ENCODE measurements at regions not wholly inside any gene's neighbourhood (a gene's known extent, or its start where the extent isn't known, plus 50 kb on each side); places are given as distances from the start of the nearest gene placed in this dataset.

GRCh38 chr18:70428439-70428838, 139.6 kb downstream of the SOCS6 start:
- peaks cover 0 to 5% of the 10 kb centered on the region in 2 donors for H3K9me3 ChIP-seq (replicated peaks in 1 of 2; ENCODE audit: control insufficient read depth in 1 of 2, insufficient read depth in 1 of 2, low read length in 2 of 2)
- no peaks in the 10 kb centered on the region for H3K79me2 ChIP-seq (ENCODE audit: insufficient read depth, low read length)
- H3K36me3 Mint-ChIP-seq = no peaks in the 10 kb centered on the region
- no peaks in the 10 kb centered on the region for H3K36me3 ChIP-seq (replicated peaks in 1 of 2; ENCODE audit: control insufficient read depth in 1 of 2, insufficient read depth in 2 of 2, low read length in 2 of 2)
- peaks cover 13 to 26% of the 10 kb centered on the region in 2 donors for H3K4me1 ChIP-seq (ENCODE audit: control insufficient read depth in 1 of 2, insufficient read depth in 2 of 2, low read length in 2 of 2)
- H2AFZ ChIP-seq (ENCODE audit: insufficient read depth, low read depth, low read length, poor library complexity, severe bottlenecking) = no peak overlapping the region
- H3K27ac Mint-ChIP-seq = peak overlapping the region in 3 of 7 donors; percentile 16 to 56 (median 19)
- intact Hi-C loops (cut with micrococcal nuclease) = no loop called here
- H3K27me3 Mint-ChIP-seq (ENCODE audit: low read depth in 3 of 3) = no peaks in the 10 kb centered on the region
- H3K9me3 Mint-ChIP-seq = peaks cover 0 to 7% (median 0%) of the 10 kb centered on the region in 7 donors
- no peaks in the 10 kb centered on the region for H4K20me1 ChIP-seq (ENCODE audit: insufficient read depth, low read length)
- H3K4me2 ChIP-seq (replicated peaks; ENCODE audit: extremely low read depth, low read length, poor library complexity, severe bottlenecking) = no peak overlapping the region
- peaks cover 25% of the 10 kb centered on the region for H3K4me1 Mint-ChIP-seq
- no peak for DNase-seq
- WGBS (ENCODE audit: insufficient coverage) = no CpG with 5 or more reads among the region's 1 CpG
- H3K27me3 ChIP-seq (ENCODE audit: control insufficient read depth in 2 of 2, insufficient read depth in 2 of 2, low read length in 2 of 2) = no peaks in the 10 kb centered on the region
- no peak overlapping the region for H3K9ac ChIP-seq (ENCODE audit: insufficient read depth, low read length, poor library complexity, severe bottlenecking)
- no peak overlapping the region for H3K27ac ChIP-seq (ENCODE audit: low read depth in 1 of 2, low read length in 2 of 2)
- no peak overlapping the region for H3K4me3 Mint-ChIP-seq
- TF ChIP-seq CTCF (IDR thresholded peaks at IDR 0.05) = no peak
- H3K4me3 ChIP-seq (replicated peaks in 1 of 3; ENCODE audit: low read depth in 2 of 3, low read length in 3 of 3) = no peak overlapping the region

- peaks cover 0 to 5% of the 10 kb centered on the region in 2 donors for H3K9me3 ChIP-seq (replicated peaks in 1 of 2; ENCODE audit: control insufficient read depth in 1 of 2, insufficient read depth in 1 of 2, low read length in 2 of 2)
- no peak overlapping the region for H3K4me3 ChIP-seq (replicated peaks in 1 of 3; ENCODE audit: low read depth in 2 of 3, low read length in 3 of 3)
- DNase-seq = no peak
- H3K27ac ChIP-seq (ENCODE audit: low read depth in 1 of 2, low read length in 2 of 2) = no peak overlapping the region
- Mint-ChIP-seq H3K27ac (peak overlapping the region in 2 of 7 donors; percentile 17 to 51), H3K36me3 (no peaks in the 10 kb centered on the region), H3K9me3 (peaks cover 0 to 7% (median 0%) of the 10 kb centered on the region in 7 donors), H3K27me3 (ENCODE audit: low read depth in 3 of 3) (no peaks in the 10 kb centered on the region), H3K4me3 (no peak overlapping the region), H3K4me1 (peaks cover 30% of the 10 kb centered on the region)
- intact Hi-C loops (cut with micrococcal nuclease) = no loop called here
- no peak for TF ChIP-seq CTCF (IDR thresholded peaks at IDR 0.05)
- H3K36me3 ChIP-seq (replicated peaks in 1 of 2; ENCODE audit: control insufficient read depth in 1 of 2, insufficient read depth in 2 of 2, low read length in 2 of 2) = no peaks in the 10 kb centered on the region
- no peaks in the 10 kb centered on the region for H3K27me3 ChIP-seq (ENCODE audit: control insufficient read depth in 2 of 2, insufficient read depth in 2 of 2, low read length in 2 of 2)
- no peaks in the 10 kb centered on the region for H4K20me1 ChIP-seq (ENCODE audit: insufficient read depth, low read length)
- H3K4me2 ChIP-seq (replicated peaks; ENCODE audit: extremely low read depth, low read length, poor library complexity, severe bottlenecking) = no peak overlapping the region
- no peak overlapping the region for H2AFZ ChIP-seq (ENCODE audit: insufficient read depth, low read depth, low read length, poor library complexity, severe bottlenecking)
- H3K4me1 ChIP-seq (ENCODE audit: control insufficient read depth in 1 of 2, insufficient read depth in 2 of 2, low read length in 2 of 2) = peaks cover 22 to 34% of the 10 kb centered on the region in 2 donors
- WGBS (ENCODE audit: insufficient coverage) = 96% methylated on average over 5 of the region's 9 CpGs
- no peak overlapping the region for H3K9ac ChIP-seq (ENCODE audit: insufficient read depth, low read length, poor library complexity, severe bottlenecking)
- H3K79me2 ChIP-seq (ENCODE audit: insufficient read depth, low read length) = no peaks in the 10 kb centered on the region
Measured at GRCh38 chr18:70426818-70427217, 138.0 kb downstream of the SOCS6 start.

Measured in CD14-positive monocyte (primary cell).